ENCODE measurements at regions not wholly inside any gene's neighbourhood (a gene's known extent, or its start where the extent isn't known, plus 50 kb on each side); places are given as distances from the start of the nearest gene placed in this dataset.

DNA sequence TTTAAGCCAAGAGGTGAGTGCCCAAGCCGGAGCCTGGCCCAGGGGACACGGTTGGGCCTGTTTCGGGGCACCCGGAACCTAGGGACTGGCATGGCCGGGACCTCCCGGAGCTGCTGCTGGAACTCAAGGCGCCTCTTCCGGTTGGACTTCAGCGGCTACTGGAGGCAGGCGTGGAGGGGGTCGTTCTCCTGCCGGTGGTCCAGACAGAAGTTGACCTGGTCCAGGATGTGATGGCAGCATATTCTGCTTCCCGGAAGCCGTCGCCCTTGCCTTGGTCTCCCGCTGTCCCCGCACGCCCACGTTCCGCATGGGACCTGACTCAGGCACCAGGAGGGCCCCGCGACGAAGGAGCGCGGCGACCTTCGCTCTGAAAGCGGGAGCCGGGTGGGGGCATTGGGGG lies 240.8 kb downstream of the FOXA2 start:
- H3K4me3 ChIP-seq, result no peak overlapping the region
- no peaks in the 10 kb centered on the region for H3K9me1 ChIP-seq (ENCODE audit: control insufficient read depth, insufficient read depth, low read length)
- ChIA-PET CTCF (ENCODE audit: low intra/inter-chr PET ratio) (no interaction called here), POLR2A (no interaction called here)
- H2AFZ ChIP-seq (ENCODE audit: low read depth, low read length), result no peak overlapping the region
- no peaks in the 10 kb centered on the region for H3K9me3 ChIP-seq (replicated peaks; ENCODE audit: control insufficient read depth, insufficient read depth, low read depth, low read length)
- FAIRE-seq, result no peak
- H3K36me3 ChIP-seq (ENCODE audit: control insufficient read depth, insufficient read depth, low read length), result no peaks in the 10 kb centered on the region
- H3K4me2 ChIP-seq (ENCODE audit: insufficient read depth, low read length), result no peak overlapping the region
- H3K27ac ChIP-seq (ENCODE audit: extremely low read depth, low read depth, low read length), result no peak overlapping the region
- in situ Hi-C loops (cut with MboI), result loop anchor here (5.0 to 25.0 kb wide), 2 partner anchors 344 to 619 kb away; no protein-coding TSS in a partner anchor
- BruUV-seq (replicated peaks), result no TSS peak
- peaks cover 5 to 16% of the 10 kb centered on the region in 2 experiments; a peak in 4 of 5 replicates for H3K4me1 ChIP-seq (replicated peaks in 1 of 2; ENCODE audit: control insufficient read depth in 2 of 2, insufficient read depth in 2 of 2, low read length in 2 of 2)
- 77% methylated on average over 17 of the region's 29 CpGs for WGBS (ENCODE audit: insufficient coverage, low coverage, missing lambda C conversion rate)
- DNase-seq (ENCODE audit: extremely low read depth in 1 of 4, low spot score in 3 of 4), result no peak
- no peak overlapping the region for H3K9ac ChIP-seq (ENCODE audit: insufficient read depth in 1 of 2, low read depth in 2 of 2, low read length in 2 of 2)
- no peak for ATAC-seq
- H3K79me2 ChIP-seq (ENCODE audit: control insufficient read depth, insufficient read depth, low read length), result no peaks in the 10 kb centered on the region
- no peaks in the 10 kb centered on the region for H3K27me3 ChIP-seq (ENCODE audit: control insufficient read depth in 2 of 2, insufficient read depth in 2 of 2, low read length in 2 of 2)
- intact Hi-C loops (cut with micrococcal nuclease), result no loop called here
- H4K20me1 ChIP-seq (replicated peaks; ENCODE audit: control insufficient read depth, insufficient read depth, low read length), result no peaks in the 10 kb centered on the region
- TF ChIP-seq RFX7 (CRISPR knock-in tag; IDR thresholded peaks at IDR 0.05), result no peak
- no peak for TF ChIP-seq HDAC2 (IDR thresholded peaks at IDR 0.05)
- no peak for TF ChIP-seq MIER1 (IDR thresholded peaks at IDR 0.05; ENCODE audit: low read depth)
- TF ChIP-seq HDGF (IDR thresholded peaks at IDR 0.05), result no peak
- TF ChIP-seq LARP7 (IDR thresholded peaks at IDR 0.05), result no peak
- TF ChIP-seq TCF7 (IDR thresholded peaks at IDR 0.05; ENCODE audit: borderline replicate concordance), result no peak
- no peak for TF ChIP-seq NR2C1 (IDR thresholded peaks at IDR 0.05)
- no peak for TF ChIP-seq NR2C1 (tag; IDR thresholded peaks at IDR 0.05)
- no peak for TF ChIP-seq NR1H2 (CRISPR knock-in tag; IDR thresholded peaks at IDR 0.05)
- TF ChIP-seq, protein P1, sequence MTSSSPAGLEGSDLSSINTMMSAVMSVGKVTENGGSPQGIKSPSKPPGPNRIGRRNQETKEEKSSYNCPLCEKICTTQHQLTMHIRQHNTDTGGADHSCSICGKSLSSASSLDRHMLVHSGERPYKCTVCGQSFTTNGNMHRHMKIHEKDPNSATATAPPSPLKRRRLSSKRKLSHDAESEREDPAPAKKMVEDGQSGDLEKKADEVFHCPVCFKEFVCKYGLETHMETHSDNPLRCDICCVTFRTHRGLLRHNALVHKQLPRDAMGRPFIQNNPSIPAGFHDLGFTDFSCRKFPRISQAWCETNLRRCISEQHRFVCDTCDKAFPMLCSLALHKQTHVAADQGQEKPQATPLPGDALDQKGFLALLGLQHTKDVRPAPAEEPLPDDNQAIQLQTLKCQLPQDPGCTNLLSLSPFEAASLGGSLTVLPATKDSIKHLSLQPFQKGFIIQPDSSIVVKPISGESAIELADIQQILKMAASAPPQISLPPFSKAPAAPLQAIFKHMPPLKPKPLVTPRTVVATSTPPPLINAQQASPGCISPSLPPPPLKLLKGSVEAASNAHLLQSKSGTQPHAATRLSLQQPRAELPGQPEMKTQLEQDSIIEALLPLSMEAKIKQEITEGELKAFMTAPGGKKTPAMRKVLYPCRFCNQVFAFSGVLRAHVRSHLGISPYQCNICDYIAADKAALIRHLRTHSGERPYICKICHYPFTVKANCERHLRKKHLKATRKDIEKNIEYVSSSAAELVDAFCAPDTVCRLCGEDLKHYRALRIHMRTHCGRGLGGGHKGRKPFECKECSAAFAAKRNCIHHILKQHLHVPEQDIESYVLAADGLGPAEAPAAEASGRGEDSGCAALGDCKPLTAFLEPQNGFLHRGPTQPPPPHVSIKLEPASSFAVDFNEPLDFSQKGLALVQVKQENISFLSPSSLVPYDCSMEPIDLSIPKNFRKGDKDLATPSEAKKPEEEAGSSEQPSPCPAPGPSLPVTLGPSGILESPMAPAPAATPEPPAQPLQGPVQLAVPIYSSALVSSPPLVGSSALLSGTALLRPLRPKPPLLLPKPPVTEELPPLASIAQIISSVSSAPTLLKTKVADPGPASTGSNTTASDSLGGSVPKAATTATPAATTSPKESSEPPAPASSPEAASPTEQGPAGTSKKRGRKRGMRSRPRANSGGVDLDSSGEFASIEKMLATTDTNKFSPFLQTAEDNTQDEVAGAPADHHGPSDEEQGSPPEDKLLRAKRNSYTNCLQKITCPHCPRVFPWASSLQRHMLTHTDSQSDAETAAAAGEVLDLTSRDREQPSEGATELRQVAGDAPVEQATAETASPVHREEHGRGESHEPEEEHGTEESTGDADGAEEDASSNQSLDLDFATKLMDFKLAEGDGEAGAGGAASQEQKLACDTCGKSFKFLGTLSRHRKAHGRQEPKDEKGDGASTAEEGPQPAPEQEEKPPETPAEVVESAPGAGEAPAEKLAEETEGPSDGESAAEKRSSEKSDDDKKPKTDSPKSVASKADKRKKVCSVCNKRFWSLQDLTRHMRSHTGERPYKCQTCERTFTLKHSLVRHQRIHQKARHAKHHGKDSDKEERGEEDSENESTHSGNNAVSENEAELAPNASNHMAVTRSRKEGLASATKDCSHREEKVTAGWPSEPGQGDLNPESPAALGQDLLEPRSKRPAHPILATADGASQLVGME (CRISPR knock-in tag; IDR thresholded peaks at IDR 0.05), result no peak
- TF ChIP-seq, protein P2, sequence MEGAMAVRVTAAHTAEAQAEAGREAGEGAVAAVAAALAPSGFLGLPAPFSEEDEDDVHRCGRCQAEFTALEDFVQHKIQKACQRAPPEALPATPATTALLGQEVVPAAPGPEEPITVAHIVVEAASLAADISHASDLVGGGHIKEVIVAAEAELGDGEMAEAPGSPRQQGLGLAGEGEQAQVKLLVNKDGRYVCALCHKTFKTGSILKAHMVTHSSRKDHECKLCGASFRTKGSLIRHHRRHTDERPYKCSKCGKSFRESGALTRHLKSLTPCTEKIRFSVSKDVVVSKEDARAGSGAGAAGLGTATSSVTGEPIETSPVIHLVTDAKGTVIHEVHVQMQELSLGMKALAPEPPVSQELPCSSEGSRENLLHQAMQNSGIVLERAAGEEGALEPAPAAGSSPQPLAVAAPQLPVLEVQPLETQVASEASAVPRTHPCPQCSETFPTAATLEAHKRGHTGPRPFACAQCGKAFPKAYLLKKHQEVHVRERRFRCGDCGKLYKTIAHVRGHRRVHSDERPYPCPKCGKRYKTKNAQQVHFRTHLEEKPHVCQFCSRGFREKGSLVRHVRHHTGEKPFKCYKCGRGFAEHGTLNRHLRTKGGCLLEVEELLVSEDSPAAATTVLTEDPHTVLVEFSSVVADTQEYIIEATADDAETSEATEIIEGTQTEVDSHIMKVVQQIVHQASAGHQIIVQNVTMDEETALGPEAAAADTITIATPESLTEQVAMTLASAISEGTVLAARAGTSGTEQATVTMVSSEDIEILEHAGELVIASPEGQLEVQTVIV (CRISPR knock-in tag; IDR thresholded peaks at IDR 0.05; ENCODE audit: borderline replicate concordance), result no peak
- no peak for TF ChIP-seq TBL1XR1 (IDR thresholded peaks at IDR 0.05; ENCODE audit: low read length in 2 of 2)
- no peak for TF ChIP-seq ZNF165 (CRISPR knock-in tag; IDR thresholded peaks at IDR 0.05; ENCODE audit: borderline replicate concordance)
- no peak for TF ChIP-seq GATAD2A (IDR thresholded peaks at IDR 0.05)
- no peak for TF ChIP-seq EGR1 (conservative IDR thresholded peaks at IDR 0.05)
- no peak for TF ChIP-seq HNRNPK (IDR thresholded peaks at IDR 0.05; ENCODE audit: low read depth, low read length, poor library complexity, severe bottlenecking)
- TF ChIP-seq ZNF3 (CRISPR knock-in tag; IDR thresholded peaks at IDR 0.05), result no peak
- no peak for TF ChIP-seq JUN (IDR thresholded peaks at IDR 0.05; ENCODE audit: borderline replicate concordance, low read depth, low read length)
- no peak for TF ChIP-seq JUN (CRISPR knock-in tag; IDR thresholded peaks at IDR 0.05; ENCODE audit: borderline replicate concordance)

Data from K562 (cell line).